Esophagus muscularis mucosa (tissue), 4 donors: ENCODE measurements at regions not wholly inside any gene's neighbourhood (a gene's known extent, or its start where the extent isn't known, plus 50 kb on each side); places are given as distances from the start of the nearest gene placed in this dataset.
"Not testable (repeated sequence)": the region's sequence is repeated elsewhere in the genome, so short reads cannot be mapped to it uniquely, and the experiment has no call there.

Experiments
- DNase-seq: peaks from one replicate; pipeline ENCODE4 v3.0.0-alpha.2; 2017; ENCODE audit errors: extremely low spot score
- H3K27ac ChIP-seq, 4 donors: fragments of 200-600 bp; sonication (generic); replicated peaks in 1 of 4; 1 replicate in 3 of 4; 2 replicates in 1 of 4; pipeline ENCODE4 v1.5.1; 2016 to 2019; ENCODE audit warnings: mild to moderate bottlenecking in 1 of 4
- H3K27me3 ChIP-seq, 4 donors: fragments of 200-600 bp; sonication (generic); one replicate each; pipeline versions ENCODE4 v1.5.1 to v1.6.0; 2016 to 2019
- H3K36me3 ChIP-seq, 4 donors: fragments of 200-600 bp; sonication (generic); one replicate each; pipeline ENCODE4 v1.5.1; 2016 to 2019
- H3K4me1 ChIP-seq, 4 donors: fragments of 200-600 bp; sonication (generic); one replicate each; pipeline ENCODE4 v1.5.1; 2016 to 2019
- H3K4me3 ChIP-seq, 4 donors: fragments of 200-600 bp; sonication (generic); 1 replicate in 2 of 4; 2 replicates in 2 of 4; pipeline ENCODE4 v1.5.1; 2016 to 2019; ENCODE audit warnings: mild to moderate bottlenecking in 4 of 4, moderate library complexity in 1 of 4
- H3K9me3 ChIP-seq, 4 donors: fragments of 200-600 bp; sonication (generic); 1 replicate in 3 of 4; 2 replicates in 1 of 4; pipeline ENCODE4 v1.5.1; 2016 to 2019
- EP300 ChIP-seq: sonication (generic); formaldehyde crosslinking; IDR thresholded peaks from one replicate; pipeline ENCODE4 v1.6.1; 2017; ENCODE audit warnings: antibody characterized with exemption
- POLR2A ChIP-seq: fragments of 450-650 bp; IDR thresholded peaks from one replicate; pipeline ENCODE4 v1.6.1; 2017; ENCODE audit warnings: antibody characterized with exemption, moderate library complexity, mild to moderate bottlenecking, low read depth
- POLR2AphosphoS5 ChIP-seq, 2 donors: sonication (generic); formaldehyde crosslinking; IDR thresholded peaks; one replicate each; pipeline ENCODE4 v1.6.1; 2017; ENCODE audit warnings: antibody characterized with exemption in 2 of 2
- WGBS: methylation state at CpG from one replicate; pipeline ENCODE4 v1.1.5; 2018; 5-methylcytosine and 5-hydroxymethylcytosine counted together
- intact Hi-C: fragments of 100-400 bp; cut with DNase I; formaldehyde crosslinking; loops from one replicate; pipeline ENCODE4 v1.15.1; 2023
- TF ChIP-seq, protein P1 (sequence below), 3 experiments: fragments of 200-600 bp in 2 of 3; fragments of 450-650 bp in 1 of 3; sonication (generic) in 2 of 3; IDR thresholded peaks; one replicate each; pipeline ENCODE4 v1.5.1; 2017 to 2019; ENCODE audit warnings: antibody characterized with exemption in 3 of 3, mild to moderate bottlenecking in 2 of 3, moderate library complexity in 1 of 3

GRCh38 chrX:120725874-120726273 is 96.0 kb upstream of the C1GALT1C1 start:
- no peak overlapping the region for H3K27ac ChIP-seq
- no peak for DNase-seq
- no peaks in the 10 kb centered on the region for H3K36me3 ChIP-seq
- 75% methylated on average over 1 of the region's 1 CpG for WGBS
- intact Hi-C loops = no loop called here
- no peaks in the 10 kb centered on the region for H3K4me1 ChIP-seq
- H3K4me3 ChIP-seq = no peak overlapping the region
- no peaks in the 10 kb centered on the region for H3K27me3 ChIP-seq
- H3K9me3 ChIP-seq = peaks cover 0 to 6% (median 0%) of the 10 kb centered on the region in 4 donors
- TF ChIP-seq, protein P1, sequence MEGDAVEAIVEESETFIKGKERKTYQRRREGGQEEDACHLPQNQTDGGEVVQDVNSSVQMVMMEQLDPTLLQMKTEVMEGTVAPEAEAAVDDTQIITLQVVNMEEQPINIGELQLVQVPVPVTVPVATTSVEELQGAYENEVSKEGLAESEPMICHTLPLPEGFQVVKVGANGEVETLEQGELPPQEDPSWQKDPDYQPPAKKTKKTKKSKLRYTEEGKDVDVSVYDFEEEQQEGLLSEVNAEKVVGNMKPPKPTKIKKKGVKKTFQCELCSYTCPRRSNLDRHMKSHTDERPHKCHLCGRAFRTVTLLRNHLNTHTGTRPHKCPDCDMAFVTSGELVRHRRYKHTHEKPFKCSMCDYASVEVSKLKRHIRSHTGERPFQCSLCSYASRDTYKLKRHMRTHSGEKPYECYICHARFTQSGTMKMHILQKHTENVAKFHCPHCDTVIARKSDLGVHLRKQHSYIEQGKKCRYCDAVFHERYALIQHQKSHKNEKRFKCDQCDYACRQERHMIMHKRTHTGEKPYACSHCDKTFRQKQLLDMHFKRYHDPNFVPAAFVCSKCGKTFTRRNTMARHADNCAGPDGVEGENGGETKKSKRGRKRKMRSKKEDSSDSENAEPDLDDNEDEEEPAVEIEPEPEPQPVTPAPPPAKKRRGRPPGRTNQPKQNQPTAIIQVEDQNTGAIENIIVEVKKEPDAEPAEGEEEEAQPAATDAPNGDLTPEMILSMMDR (IDR thresholded peaks at IDR 0.05) = no peak
- TF ChIP-seq POLR2AphosphoS5 (IDR thresholded peaks at IDR 0.05) (no peak), POLR2A (no peak), EP300 (no peak)

DNA sequence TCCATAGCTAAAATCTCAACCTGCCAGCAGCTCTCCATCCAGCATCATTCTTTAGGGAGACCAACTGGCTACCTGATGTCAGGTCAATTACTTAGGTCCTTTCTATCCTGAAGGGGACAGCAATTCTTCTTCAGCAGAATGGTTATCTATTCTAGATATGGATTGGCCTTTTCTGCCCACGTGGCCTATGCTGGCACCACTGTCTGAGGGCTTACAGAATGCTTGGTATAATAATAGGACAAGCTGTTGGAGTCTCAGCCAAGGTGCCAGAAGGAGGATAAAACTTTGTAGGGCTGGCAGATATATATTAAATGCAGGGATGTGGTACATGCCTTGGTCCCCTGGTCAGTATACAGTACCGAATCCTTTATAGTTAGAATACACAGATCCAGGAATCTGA is 89.8 kb upstream of the C1GALT1C1 start:
- Histone ChIP-seq H3K9me3 (peaks cover 0 to 6% (median 0%) of the 10 kb centered on the region in 4 donors), H3K4me1 (no peaks in the 10 kb centered on the region), H3K27me3 (no peaks in the 10 kb centered on the region), H3K36me3 (no peaks in the 10 kb centered on the region), H3K4me3 (no peak overlapping the region), H3K27ac (no peak overlapping the region)
- intact Hi-C loops = no loop called here
- 64% methylated on average over 2 of the region's 2 CpGs for WGBS
- DNase-seq = no peak
- TF ChIP-seq POLR2AphosphoS5 (IDR thresholded peaks at IDR 0.05) (no peak), EP300 (no peak), POLR2A (no peak)
- TF ChIP-seq, protein P1 (IDR thresholded peaks at IDR 0.05) = no peak

- Histone ChIP-seq H3K9me3 (peaks cover 0 to 6% (median 0%) of the 10 kb centered on the region in 4 donors), H3K4me3 (no peak overlapping the region), H3K27me3 (no peaks in the 10 kb centered on the region), H3K27ac (no peak overlapping the region), H3K4me1 (no peaks in the 10 kb centered on the region), H3K36me3 (no peaks in the 10 kb centered on the region)
- WGBS = 72% methylated on average over 2 of the region's 2 CpGs
- intact Hi-C loops = no loop called here
- no peak for DNase-seq
- TF ChIP-seq POLR2AphosphoS5 (IDR thresholded peaks at IDR 0.05) (no peak), EP300 (no peak), POLR2A (no peak)
- TF ChIP-seq, protein P1 (IDR thresholded peaks at IDR 0.05) = no peak
Observed at GRCh38 chrX:120718969-120719368, 89.1 kb upstream of the C1GALT1C1 start.

DNA sequence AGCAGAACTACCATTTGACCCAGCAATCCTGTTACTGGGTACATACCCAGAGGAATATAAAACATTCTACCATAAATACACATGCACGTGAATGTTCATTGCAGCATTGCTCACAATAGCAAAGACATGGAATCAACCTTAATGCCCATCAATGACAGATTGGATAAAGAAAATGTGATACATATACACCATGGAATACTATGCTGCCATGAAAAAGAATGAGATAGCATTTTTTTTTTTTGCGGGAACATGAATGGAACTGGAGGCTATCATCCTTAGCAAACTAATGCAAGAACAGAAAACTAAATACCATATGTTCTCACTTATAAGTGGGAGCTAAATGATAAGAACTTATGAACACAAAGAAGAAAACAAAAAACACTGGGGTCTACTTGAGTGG is 72.5 kb upstream of the C1GALT1C1 start:
- H3K36me3 ChIP-seq, intact Hi-C loops, H3K9me3 ChIP-seq, DNase-seq, H3K4me3 ChIP-seq, H3K27me3 ChIP-seq, H3K27ac ChIP-seq, H3K4me1 ChIP-seq: not testable (repeated sequence)
- WGBS = 88% methylated on average over 2 of the region's 2 CpGs

- intact Hi-C loops = no loop called here
- no peaks in the 10 kb centered on the region for H3K27me3 ChIP-seq
- no peaks in the 10 kb centered on the region for H3K36me3 ChIP-seq
- H3K9me3 ChIP-seq = peaks cover 0 to 9% (median 0%) of the 10 kb centered on the region in 4 donors
- no peaks in the 10 kb centered on the region for H3K4me1 ChIP-seq
- TF ChIP-seq POLR2AphosphoS5 (IDR thresholded peaks at IDR 0.05) (no peak), EP300 (no peak), POLR2A (no peak)
- TF ChIP-seq, protein P1 (IDR thresholded peaks at IDR 0.05) = no peak
- no peak overlapping the region for H3K27ac ChIP-seq
- DNase-seq = no peak
- no peak overlapping the region for H3K4me3 ChIP-seq
Observed at GRCh38 chrX:120697053-120697452, 67.2 kb upstream of the C1GALT1C1 start.
